NCI-H2029 treated with DMSO at 0.1 percent for 48 hours (cell line): ENCODE measurements at regions not wholly inside any gene's neighbourhood (a gene's known extent, or its start where the extent isn't known, plus 50 kb on each side); places are given as distances from the start of the nearest gene placed in this dataset.
"Not testable (repeated sequence)": the region's sequence is repeated elsewhere in the genome, so short reads cannot be mapped to it uniquely, and the experiment has no call there.

ENCODE experiments used
- DNase-seq: peaks from one replicate; lab custom pipeline; 2025; lab: John Stamatoyannopoulos, UW

DNA sequence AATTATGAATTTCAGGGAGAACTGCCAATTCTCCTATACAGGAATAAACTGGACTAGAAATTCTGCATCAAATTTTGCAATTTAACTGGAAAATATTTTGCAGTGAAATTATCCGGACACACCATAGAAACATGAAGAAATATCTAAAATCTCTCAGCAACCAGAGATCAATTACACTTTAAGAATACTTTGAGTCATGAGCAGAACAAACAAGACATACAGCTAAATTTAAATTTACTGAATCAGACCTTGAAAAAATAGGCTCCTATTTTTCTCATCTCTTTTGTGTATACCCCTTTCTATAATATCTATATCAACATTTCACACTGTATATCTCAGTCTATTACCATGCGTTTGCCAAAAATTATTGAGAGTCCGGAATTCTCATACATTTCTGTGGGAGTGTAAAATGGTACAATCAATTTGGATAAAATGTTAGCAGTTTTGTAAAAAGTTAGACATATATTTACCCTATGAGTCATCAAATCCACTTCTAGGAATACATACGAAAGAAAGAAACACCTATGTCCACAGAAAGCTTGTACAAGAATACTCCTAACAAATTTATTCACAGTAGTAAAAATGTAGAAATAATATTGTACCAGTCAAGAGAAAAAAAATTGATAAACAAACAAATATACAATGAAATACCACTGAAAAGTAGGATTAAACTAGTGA lies 593.1 kb upstream of the NECTIN3 start:
- DNase-seq: no peak

DNA sequence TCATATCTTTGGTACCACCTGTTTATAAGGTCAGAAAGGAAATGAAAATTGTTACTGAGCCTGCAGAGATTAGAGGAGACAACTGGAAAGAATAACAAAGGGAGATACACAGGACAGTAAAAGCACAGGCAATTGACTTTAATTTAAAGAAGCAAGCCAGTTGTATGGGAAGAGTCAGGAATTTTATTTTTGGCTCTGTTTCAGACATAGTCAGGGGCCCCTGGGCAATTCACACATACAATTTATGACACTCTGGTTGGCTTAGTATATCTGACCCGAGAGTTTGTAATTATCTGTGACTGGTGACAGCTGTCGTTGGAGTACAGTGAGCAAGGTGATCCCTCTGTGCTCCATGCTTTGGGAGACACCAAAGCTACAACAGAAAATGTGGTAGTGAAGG lies 591.9 kb upstream of the NECTIN3 start:
- no peak for DNase-seq

DNA sequence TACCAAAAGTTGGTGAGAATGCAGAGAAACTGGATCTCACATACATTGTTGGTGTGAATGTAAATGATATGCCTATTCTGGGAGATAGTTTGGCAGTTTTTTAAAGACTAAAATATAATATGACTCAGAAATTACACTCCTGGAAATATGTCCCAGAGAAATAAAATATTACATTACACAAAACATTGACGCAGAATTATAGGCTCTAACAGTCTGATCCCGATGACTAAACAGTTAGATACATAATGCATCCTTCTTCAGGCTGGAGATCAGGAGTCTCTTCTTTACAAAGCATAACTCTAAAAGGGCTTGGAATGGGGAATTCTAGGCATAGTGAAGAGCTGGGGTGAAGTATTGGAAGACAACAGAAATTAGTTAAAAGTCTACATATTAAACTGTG lies 586.2 kb upstream of the NECTIN3 start:
- DNase-seq: no peak

DNA sequence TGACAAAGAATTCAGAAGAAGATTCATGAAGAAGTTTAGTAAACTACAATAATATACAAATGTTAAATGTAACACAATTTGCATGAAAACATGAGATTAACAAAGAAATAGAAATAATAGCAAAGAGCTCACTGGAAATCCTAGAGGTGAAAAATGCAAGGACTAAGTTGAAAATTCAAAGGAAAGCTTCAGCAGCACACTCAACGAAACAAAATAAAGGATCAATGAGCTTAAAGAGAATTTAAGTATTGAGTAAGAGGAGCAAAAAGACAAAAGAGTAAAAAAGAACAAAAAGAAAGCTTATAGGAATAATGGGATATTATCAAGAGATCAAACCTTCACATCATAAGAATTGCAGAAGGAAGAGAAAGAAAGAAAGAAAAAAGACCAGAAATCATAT lies 583.8 kb upstream of the NECTIN3 start:
- DNase-seq: no peak

DNA sequence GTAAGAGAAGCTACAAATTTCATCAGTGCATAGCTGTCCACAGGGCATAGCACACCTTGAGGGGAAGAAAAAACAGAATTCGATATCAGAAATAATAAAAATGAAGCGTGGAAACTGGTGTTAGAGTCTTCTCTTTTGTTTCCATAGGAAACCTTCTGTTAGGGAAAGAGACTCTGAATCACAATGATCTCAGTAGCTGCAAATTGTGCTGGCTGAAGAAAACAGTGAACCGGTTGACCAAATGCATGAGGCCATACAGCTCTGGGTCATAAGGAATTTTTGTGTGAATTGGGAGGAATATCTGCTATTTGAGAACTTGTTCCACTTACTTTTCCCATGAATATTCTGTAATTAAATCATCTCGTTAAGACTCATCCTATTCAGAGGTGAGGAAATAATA lies 580.2 kb upstream of the NECTIN3 start:
- DNase-seq: no peak

DNA sequence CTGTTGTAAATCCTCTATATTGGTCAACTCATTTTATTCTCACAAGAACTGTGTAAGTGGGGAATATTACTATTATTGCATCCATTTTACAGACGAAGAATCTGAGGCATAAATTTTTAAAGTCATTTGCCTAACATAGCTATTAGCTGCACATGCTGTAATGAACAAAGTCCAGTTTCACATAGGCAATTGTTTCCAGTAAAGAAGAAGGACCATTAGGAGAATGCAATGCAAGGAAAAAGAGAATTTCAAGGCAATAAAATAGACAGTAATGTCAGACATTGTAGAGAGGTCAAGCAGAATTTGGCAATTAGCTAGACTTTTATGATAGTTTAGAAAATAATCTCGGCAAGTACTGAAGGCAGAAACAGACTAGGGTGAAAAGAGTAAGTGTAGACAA lies 578.7 kb upstream of the NECTIN3 start:
- no peak for DNase-seq

DNA sequence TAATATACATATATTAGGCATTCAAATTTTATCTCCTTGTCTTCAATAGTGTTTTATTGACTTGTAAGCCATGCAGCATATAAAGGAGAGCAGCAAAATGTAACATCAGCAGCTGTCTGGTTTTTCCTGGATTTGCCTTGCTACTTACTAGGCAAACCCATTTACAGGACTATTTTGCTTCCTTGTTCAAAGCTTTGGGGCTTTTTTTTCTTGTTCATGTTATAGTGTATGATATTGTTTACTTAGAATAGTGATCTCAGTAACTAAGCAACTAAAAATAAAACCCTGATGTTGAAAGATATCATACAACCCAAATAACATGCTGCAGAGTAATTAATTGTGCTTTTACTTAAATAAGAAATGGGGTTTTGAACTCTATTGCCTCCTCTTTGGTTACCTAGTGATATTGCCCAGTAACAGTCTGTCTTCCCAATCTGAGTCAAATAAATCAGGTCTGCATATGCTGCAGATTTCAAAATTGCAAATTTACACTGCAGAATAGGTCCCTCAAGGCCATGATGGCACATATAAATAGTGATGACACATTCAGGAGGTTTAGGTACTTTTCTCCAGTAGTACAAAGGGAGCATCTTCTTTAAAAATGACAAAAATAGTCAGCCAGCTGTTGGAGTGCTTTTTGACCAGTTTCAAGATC lies 578.1 kb upstream of the NECTIN3 start:
- DNase-seq: no peak

DNA sequence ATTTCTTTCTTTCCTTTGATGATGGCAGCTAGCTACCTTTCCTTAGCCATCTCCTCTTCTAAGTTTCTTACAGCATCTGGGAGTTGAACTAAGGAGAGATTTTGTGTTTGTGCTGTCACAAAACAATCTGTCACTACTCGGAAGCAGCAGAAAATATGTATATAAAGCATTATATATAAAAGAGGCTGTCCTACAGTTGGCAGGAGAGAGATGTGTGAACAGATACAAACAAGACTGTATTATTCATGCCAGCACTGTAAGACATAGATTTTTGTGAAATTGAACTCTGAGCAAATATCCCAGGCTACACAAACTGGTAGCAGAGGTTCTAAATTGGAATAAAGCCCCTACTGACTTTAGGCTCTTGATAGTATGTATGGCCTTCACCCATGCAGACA lies 577.5 kb upstream of the NECTIN3 start:
- no peak for DNase-seq

DNA sequence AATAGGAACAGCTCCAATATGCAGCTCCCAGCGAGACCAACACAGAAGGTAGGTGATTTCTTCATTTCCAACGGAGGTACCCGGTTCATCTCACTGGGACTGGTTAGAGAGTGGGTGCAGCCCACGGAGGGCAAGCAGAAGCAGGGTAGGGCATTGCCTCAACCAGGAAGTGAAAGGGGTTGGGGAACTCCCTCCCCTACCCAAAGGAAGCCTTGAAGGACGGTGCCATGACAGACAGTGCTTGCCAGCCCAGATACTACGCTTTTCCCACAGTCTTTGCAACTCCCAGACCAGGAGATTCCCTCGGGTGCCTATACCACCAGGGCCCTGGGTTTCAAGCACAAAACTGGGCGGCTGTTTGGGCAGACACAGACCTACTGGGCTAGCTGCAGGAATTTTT lies 576.9 kb upstream of the NECTIN3 start:
- DNase-seq: no peak

DNA sequence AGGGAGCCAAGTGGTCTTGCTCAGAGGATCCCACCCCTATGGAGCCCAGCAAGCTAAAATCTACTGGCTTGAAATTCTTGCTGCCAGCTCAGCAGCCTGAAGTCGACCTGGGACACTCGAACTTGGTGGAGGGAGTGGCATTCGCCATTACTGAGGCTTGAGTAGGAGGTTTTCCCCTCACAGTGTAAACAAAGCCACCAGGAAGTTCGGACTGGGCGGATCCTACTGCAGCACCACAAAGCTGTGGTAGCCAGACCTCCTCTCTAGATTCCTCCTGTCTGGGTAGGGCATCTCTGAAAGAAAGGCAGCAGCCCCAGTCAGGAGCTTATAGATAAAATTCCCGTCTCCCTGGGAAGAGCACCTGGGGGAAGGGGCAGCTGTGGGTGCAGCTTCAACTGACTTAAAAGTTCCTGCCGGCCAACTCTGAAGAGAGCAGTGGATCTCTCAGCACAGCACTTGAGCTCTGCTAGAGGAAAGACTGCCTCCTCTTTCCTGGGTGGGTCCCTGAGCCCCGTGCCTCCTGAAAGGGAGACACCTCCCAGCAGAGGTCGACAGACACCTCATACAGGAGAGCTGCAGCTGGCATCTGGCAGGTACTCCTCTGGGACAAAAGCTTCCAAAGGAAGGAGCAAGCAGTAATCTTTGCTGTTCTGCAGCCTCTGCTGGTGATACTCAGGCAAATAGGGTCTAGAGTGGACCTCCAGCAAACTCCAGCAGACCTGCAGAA lies 576.3 kb upstream of the NECTIN3 start:
- DNase-seq: no peak

DNA sequence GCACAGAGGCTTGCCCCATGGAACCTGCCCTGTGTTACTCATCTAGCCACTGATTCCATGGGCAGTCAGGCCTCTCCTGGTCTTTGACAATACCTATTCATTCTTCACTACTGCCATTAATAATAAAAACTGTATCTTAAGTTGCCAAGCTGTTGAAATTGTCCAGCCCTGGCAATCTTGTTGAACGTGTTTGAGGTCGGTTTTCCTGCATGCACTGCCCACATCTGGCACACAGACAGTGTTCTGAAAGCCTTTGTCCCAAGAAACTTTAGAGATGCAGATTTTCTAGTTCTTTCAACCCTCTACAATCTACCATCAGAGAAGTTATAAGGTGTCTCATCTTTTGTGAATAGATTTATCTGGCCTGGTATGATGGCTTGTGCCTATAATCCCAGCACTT lies 567.2 kb upstream of the NECTIN3 start:
- DNase-seq: no peak

DNA sequence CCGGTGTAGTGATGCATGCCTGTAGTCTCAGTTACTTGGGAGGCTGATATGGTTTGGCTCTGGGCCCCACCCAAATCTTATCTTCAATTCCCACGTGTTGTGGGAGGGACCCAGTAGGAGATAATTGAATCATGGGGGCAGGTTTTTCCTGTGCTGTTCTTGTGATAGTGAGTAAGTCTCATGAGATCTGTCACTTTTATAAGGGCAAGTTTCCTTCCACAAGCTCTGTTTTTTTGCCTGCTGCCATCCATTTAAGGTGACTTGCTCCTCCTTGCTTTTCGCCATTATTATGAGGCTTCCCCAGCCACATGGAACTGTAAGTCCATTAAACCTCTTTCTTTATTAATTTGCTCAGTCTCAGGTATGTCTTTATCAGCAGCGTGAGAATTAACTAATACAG lies 566.7 kb upstream of the NECTIN3 start:
- DNase-seq: no peak

DNA sequence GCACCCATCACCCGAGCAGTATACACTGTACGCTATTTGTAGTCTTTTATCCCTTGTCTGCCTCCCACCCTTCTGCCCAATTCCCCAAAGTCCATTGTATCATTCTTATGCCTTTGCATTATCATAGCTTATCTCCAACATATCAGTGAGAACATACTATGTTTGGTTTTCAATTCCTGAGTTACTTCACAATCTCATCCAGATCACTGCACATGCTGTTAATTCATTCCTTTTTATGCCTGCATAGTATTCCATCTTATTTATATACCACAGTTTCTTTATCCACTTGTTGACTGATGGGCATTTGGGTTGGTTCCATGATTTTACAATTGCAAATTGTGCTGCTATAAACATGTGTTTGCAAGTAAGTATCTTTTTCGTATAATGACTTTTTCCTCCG lies 564.7 kb upstream of the NECTIN3 start:
- no peak for DNase-seq

DNA sequence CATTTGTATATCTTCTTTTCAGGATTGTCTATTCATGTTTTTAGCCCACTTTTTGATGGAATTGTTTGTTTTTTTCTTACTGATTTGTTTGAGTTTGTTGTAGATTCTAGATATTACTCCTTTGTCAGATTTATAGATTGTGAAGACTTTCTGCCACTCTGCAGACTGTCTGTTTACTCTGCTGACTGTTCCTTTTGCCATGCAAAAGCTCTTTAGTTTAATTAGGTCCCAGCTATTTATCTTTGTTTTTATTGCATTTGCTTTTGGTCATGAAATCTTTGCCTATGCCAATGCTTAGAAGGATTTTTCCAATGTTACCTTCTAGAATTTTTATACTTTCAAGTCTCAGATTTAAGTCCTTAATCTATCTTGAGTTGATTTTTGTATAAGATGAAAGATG lies 564.0 kb upstream of the NECTIN3 start:
- DNase-seq: not testable (repeated sequence)

DNA sequence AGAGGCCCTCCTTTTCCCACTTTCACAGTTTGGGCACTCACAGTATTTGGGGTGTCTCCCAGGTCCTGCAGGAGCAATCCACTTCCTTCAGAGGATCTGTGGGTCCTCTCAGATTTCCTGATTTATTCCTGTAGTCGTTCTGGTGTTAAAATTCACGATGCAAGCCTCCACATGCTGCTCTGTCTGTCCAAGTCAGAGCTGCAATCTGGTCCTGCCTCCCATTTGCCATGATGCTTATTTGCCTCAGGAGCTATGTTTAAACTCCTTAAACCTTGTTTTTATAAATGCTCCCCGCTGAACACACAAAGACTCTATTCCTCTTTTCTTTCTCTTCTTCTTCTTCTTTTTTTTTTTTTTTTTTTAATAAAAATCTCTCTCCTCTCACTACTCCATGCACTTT lies 558.7 kb upstream of the NECTIN3 start:
- no peak for DNase-seq

DNA sequence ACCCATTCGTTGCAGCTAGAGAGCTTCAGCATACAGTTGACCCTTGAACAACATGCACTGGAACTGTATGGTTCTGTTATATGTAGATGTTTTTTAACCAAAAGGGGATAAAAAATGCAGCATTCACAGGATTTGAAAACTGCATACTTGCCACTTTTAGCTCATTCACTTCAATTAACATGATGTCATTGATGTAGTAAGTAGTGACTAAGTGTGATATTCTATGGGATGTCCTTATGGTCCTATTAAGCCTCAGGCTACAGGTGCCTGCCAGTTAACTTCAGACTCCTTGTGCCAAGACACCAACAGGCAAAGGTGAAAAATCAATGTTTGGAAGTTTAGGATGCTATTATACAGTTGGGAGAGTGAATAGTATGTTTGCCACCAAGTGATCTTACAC lies 553.6 kb upstream of the NECTIN3 start:
- DNase-seq: no peak

DNA sequence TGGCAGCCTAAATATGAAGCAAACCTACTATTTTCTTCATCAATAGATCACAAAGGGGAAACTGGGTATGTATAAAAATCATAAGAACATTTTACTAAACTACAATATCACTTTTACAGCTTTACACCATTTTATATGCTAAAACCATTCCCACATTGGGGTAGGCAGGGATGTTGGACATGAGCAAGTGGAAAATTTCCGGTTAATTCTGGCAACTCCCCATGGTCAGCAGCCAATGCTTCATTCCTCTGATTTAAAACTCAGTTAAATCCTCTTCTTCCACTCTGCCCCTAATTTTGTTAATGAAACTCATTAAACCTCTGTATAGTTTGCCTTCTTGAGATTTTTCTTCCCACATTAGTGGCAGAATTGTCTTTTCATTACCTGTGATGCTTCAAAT lies 552.5 kb upstream of the NECTIN3 start:
- no peak for DNase-seq

DNA sequence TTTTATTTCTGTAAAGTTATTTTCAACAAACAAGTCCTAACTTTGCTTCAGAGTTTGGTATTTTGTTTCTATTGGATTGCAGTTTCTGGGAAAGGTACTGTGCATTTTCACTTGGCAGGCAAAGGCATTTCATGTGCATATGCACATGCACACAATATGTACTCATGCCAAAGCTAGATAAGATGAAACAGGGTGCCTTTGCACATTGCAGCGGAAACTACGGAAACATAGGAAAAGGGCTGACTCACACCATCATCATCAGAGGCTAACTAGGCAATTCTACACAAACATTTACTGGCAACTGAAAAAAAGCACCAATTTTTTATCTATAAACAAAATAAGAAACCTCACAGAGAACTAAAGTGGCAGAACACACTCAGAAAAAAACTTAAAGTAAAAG lies 550.6 kb upstream of the NECTIN3 start:
- no peak for DNase-seq

DNA sequence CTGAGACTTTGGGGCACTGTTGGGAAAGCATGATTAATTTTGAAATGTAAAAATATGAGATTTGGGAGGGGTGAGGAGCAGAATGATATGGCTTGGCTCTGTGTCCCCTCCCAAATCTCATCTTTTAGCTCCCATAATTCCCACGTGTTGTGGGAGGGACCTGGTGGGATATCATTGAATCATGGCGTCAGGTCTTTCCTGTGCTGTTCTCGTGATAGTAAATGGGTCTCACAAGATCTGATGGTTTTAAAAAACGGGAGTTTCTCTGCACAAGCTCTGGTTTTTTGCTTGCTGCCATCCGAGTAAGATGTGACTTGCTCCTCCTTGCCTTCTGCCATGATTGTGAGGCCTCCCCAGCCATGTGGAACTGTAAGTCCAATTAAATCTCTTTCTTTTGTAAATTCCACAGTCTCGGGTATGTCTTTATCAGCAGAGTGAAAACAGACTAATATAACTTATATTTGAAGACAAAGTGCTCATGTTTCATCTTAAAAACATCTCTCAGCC lies 546.0 kb upstream of the NECTIN3 start:
- DNase-seq: not testable (repeated sequence)

DNA sequence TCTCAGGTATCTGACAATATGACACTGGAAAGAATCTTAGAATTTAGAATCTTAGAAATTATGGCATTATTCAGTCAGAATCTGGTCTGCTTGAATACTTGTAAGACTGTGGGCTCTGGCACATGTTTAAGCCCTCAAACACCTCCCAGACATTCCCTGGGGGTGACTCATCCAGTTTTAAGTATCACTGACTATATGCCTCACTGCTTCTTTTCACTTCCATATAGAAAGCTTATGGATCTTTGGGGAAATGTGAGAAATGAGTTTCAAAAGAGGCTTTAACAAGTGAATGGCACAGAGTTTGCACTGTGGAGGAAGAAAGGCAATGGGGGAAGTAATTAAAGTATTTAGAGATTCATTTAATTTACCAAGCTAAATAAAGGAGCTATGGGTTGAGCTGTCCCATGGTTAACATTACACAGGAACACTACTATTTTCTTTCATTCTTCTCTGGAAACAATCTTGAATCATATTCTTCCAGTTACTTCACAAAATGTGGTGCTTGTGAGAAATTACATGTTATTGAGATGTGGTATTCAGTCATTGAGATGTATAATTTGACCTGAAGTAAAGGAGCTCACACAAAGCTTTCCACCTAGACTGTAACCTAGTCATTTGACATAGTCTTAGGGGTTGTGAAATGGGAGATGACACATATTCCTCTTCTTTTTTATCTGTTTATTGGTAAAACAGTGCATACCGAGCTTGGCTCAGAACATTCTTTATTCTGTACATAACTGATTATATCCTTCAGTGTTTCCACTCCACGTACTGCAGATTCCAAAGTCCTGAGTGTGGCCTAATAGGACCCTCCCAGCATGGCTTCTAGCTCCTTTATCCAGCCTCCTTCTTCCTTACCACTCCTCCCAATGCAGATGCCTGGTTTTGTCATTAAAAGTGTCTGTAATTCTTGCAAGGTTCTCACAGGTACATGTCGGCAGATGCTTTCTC lies 544.6 kb upstream of the NECTIN3 start:
- DNase-seq: no peak

DNA sequence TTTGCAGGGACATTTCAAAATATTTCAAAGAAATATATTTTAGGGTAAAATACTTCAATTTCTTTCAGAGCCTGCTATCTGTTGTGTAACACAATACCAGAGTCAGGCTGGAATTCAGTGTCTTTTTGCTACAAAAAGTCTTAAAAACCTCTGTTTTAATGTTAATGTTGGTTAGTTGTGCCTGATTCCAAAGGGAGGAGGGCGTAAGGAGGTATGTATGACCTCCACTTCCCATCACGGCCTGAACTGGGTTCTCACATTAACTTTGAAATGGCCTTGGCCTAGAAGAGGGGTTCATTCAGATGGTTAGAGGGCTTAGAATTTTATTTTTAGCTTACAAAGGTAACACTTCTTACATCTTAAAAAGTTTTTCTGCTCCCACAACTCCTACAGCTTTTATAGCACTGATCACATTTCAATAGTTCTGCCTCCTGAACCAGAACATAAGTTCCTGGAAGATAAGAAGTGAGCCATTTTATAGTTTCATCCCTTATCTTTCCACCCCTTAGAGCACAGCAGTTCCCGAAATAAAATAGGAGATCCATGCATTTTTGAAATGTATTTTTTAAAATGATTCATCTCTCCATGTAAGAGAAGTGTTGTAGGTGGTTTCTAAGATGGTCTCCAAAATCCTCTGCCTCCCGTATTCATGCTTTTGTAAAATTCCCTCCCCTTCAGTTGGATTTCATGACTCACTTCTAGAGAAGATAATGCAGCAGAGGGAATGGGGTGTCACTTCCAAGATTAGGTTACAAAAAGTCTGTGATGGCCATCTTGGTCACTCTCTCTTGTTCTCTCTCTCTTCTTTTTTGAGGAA lies 543.1 kb upstream of the NECTIN3 start:
- DNase-seq: no peak
